WTC11 (cell line): ENCODE measurements at regions not wholly inside any gene's neighbourhood (a gene's known extent, or its start where the extent isn't known, plus 50 kb on each side); places are given as distances from the start of the nearest gene placed in this dataset.

Experiments used
- ATAC-seq: fragments of 200-7000 bp; cut with Tn5 transposase; 2 replicates; pipeline ENCODE4 v1.10.0; 2021; ENCODE audit warnings: mild to moderate bottlenecking, moderate library complexity
- CTCF ChIA-PET: fragments of 300-600 bp; sonication (Branson Sonifier 250); formaldehyde crosslinking; loops from one replicate; lab custom pipeline; 2021; ENCODE audit warnings: antibody characterized with exemption; lab: Charles Lee
- POLR2A ChIA-PET: fragments of 350-600 bp; sonication (Branson Sonifier 250); formaldehyde crosslinking; loops from one replicate; lab custom pipeline; 2021; ENCODE audit warnings: antibody characterized with exemption; lab: Charles Lee
- DNase-seq: peaks from one replicate; pipeline ENCODE4 v3.0.0; 2021; ENCODE audit warnings: low spot score
- H3K27ac Mint-ChIP-seq: 2 replicates; pipeline ENCODE4 v1.8.0; 2021; ENCODE audit warnings: mixed read lengths
- H3K27me3 Mint-ChIP-seq: 2 replicates; pipeline ENCODE4 v1.8.0; 2021; ENCODE audit warnings: low read depth, mild to moderate bottlenecking, moderate library complexity, mixed read lengths
- H3K36me3 Mint-ChIP-seq: 2 replicates; pipeline ENCODE4 v1.8.0; 2021; ENCODE audit warnings: mixed read lengths
- H3K4me1 Mint-ChIP-seq: 2 replicates; pipeline ENCODE4 v1.8.0; 2022; ENCODE audit warnings: mixed read lengths
- H3K4me3 Mint-ChIP-seq: 2 replicates; pipeline ENCODE4 v1.8.0; 2021; ENCODE audit warnings: mild to moderate bottlenecking, moderate library complexity, mixed read lengths
- H3K9me3 Mint-ChIP-seq: 2 replicates; pipeline ENCODE4 v1.8.0; 2021; ENCODE audit warnings: mixed read lengths
- AFF4 ChIP-seq: sonication (generic); formaldehyde crosslinking; IDR thresholded peaks from 2 replicates; pipeline ENCODE4 v1.8.1; 2023; ENCODE audit warnings: mild to moderate bottlenecking, missing genetic modification reagents, borderline replicate concordance
- ATF2 ChIP-seq: sonication (generic); formaldehyde crosslinking; IDR thresholded peaks from 2 replicates; pipeline ENCODE4 v1.8.1; 2022; ENCODE audit warnings: low read depth, missing genetic modification reagents, borderline replicate concordance
- ELF4 ChIP-seq: sonication (generic); formaldehyde crosslinking; IDR thresholded peaks from 2 replicates; pipeline ENCODE4 v1.8.1; 2022; ENCODE audit warnings: low read depth, mild to moderate bottlenecking, moderate library complexity, missing genetic modification reagents
- EMX1 ChIP-seq: fragments of 250-450 bp; sonication (Bioruptor Pico); IDR thresholded peaks from 2 replicates; pipeline ENCODE4 v1.8.0; 2021; ENCODE audit warnings: mild to moderate bottlenecking
- ESRRA ChIP-seq: sonication (generic); formaldehyde crosslinking; IDR thresholded peaks from 2 replicates; pipeline ENCODE4 v1.8.1; 2022; ENCODE audit warnings: mild to moderate bottlenecking, missing genetic modification reagents, borderline replicate concordance
- ETV6 ChIP-seq: sonication (generic); formaldehyde crosslinking; IDR thresholded peaks from 2 replicates; pipeline ENCODE4 v1.8.1; 2022; ENCODE audit warnings: mild to moderate bottlenecking, missing genetic modification reagents
- HMGA2 ChIP-seq: fragments of 250-450 bp; sonication (Bioruptor Pico); IDR thresholded peaks from 2 replicates; pipeline ENCODE4 v1.4.0; 2021; ENCODE audit warnings: mild to moderate bottlenecking, moderate library complexity
- IRF2 ChIP-seq: sonication (generic); formaldehyde crosslinking; IDR thresholded peaks from 2 replicates; pipeline ENCODE4 v1.8.0; 2022; ENCODE audit warnings: low read depth, missing genetic modification reagents, borderline replicate concordance
- MLX ChIP-seq: sonication (generic); formaldehyde crosslinking; IDR thresholded peaks from 2 replicates; pipeline ENCODE4 v1.8.1; 2023; ENCODE audit warnings: mild to moderate bottlenecking, missing genetic modification reagents, moderate library complexity
- NR1H2 ChIP-seq: sonication (generic); formaldehyde crosslinking; IDR thresholded peaks from 2 replicates; pipeline ENCODE4 v1.9.0; 2021; ENCODE audit warnings: mild to moderate bottlenecking, moderate library complexity, missing genetic modification reagents
- TP53 ChIP-seq: sonication (generic); formaldehyde crosslinking; IDR thresholded peaks from 2 replicates; pipeline ENCODE4 v1.8.1; 2023; ENCODE audit warnings: mild to moderate bottlenecking, missing genetic modification reagents
- ZBTB21 ChIP-seq: sonication (generic); formaldehyde crosslinking; IDR thresholded peaks from 2 replicates; pipeline ENCODE4 v1.8.1; 2023; ENCODE audit warnings: mild to moderate bottlenecking, missing genetic modification reagents, borderline replicate concordance
- ZBTB43 ChIP-seq: sonication (generic); formaldehyde crosslinking; IDR thresholded peaks from 2 replicates; pipeline ENCODE4 v1.8.1; 2023; ENCODE audit warnings: mild to moderate bottlenecking, missing genetic modification reagents
- ZNF219 ChIP-seq: sonication (generic); formaldehyde crosslinking; IDR thresholded peaks from 2 replicates; pipeline ENCODE4 v1.8.0; 2023; ENCODE audit warnings: missing genetic modification reagents, mild to moderate bottlenecking, borderline replicate concordance
- ZNF317 ChIP-seq: sonication (generic); formaldehyde crosslinking; IDR thresholded peaks from 2 replicates; pipeline ENCODE4 v1.8.1; 2023; ENCODE audit warnings: low read depth, mild to moderate bottlenecking, moderate library complexity, missing genetic modification reagents, borderline replicate concordance
- ZNF396 ChIP-seq: fragments of 250-450 bp; sonication (Bioruptor Pico); IDR thresholded peaks from 2 replicates; pipeline ENCODE4 v1.8.0; 2021; ENCODE audit warnings: mild to moderate bottlenecking, moderate library complexity, borderline replicate concordance
- TF ChIP-seq, protein P1 (sequence below): sonication (generic); formaldehyde crosslinking; conservative IDR thresholded peaks from 2 replicates; pipeline ENCODE4 v1.8.1; 2023; ENCODE audit warnings: mild to moderate bottlenecking, low read depth, missing genetic modification reagents, moderate library complexity
- TF ChIP-seq, protein P2 (sequence below): sonication (generic); formaldehyde crosslinking; IDR thresholded peaks from 2 replicates; pipeline ENCODE4 v1.8.0; 2022; ENCODE audit warnings: missing genetic modification reagents
- TF ChIP-seq, protein P3 (sequence below): sonication (generic); formaldehyde crosslinking; IDR thresholded peaks from 2 replicates; pipeline ENCODE4 v1.8.1; 2022; ENCODE audit warnings: mild to moderate bottlenecking, missing genetic modification reagents, moderate library complexity, borderline replicate concordance

DNA sequence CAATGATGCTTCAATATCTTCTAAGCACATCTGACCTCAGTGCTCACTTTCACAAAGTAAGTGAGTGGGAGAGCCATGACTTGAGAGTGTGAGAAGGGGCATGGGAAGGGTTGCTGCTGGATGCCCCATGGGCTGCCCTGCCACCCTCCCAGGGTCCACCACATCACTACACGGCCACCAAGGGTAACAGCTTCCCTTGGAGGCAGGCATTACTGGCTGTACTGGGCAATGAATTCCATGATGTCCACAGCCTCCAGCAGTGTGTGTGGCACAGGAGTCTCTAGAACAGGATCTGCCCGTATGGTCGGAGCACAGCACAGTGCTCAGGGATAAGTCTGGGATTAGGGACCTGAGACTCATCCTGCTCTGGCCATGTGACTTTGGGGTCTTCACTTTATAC is 481.0 kb upstream of the MYT1L start (continued):
- TF ChIP-seq ATF2 (CRISPR knock-in tag), result no peak
- no peak for TF ChIP-seq ELF4
- no peak for TF ChIP-seq ZNF396 (CRISPR knock-in tag)
- no peak for TF ChIP-seq ESRRA (CRISPR knock-in tag)
- TF ChIP-seq NR1H2 (CRISPR knock-in tag), result no peak
- no peak for TF ChIP-seq IRF2 (CRISPR knock-in tag)
- no peak for TF ChIP-seq TP53
- TF ChIP-seq, protein P1, sequence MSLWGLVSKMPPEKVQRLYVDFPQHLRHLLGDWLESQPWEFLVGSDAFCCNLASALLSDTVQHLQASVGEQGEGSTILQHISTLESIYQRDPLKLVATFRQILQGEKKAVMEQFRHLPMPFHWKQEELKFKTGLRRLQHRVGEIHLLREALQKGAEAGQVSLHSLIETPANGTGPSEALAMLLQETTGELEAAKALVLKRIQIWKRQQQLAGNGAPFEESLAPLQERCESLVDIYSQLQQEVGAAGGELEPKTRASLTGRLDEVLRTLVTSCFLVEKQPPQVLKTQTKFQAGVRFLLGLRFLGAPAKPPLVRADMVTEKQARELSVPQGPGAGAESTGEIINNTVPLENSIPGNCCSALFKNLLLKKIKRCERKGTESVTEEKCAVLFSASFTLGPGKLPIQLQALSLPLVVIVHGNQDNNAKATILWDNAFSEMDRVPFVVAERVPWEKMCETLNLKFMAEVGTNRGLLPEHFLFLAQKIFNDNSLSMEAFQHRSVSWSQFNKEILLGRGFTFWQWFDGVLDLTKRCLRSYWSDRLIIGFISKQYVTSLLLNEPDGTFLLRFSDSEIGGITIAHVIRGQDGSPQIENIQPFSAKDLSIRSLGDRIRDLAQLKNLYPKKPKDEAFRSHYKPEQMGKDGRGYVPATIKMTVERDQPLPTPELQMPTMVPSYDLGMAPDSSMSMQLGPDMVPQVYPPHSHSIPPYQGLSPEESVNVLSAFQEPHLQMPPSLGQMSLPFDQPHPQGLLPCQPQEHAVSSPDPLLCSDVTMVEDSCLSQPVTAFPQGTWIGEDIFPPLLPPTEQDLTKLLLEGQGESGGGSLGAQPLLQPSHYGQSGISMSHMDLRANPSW (CRISPR knock-in tag), result no peak

GRCh38 chr2:2810504-2810903 is 479.4 kb upstream of the MYT1L start:
- H3K36me3 Mint-ChIP-seq, result peaks cover 23% of the 10 kb centered on the region
- ChIA-PET POLR2A (no interaction called here), CTCF (interaction anchor here (0.6 to 1.9 kb wide), 4 partner anchors 22 to 483 kb away, joined by 3 to 9 read pairs (median 3); no protein-coding TSS in a partner anchor)
- H3K4me3 Mint-ChIP-seq, result no peak overlapping the region
- no peaks in the 10 kb centered on the region; the same call in 1 of the 2 replicates for H3K27me3 Mint-ChIP-seq
- DNase-seq (no peak), ATAC-seq (peak; percentile 95)
- H3K4me1 Mint-ChIP-seq, result peaks cover 4% of the 10 kb centered on the region; the same call in 1 of the 2 replicates
- no peak overlapping the region for H3K27ac Mint-ChIP-seq
- peaks cover 39% of the 10 kb centered on the region for H3K9me3 Mint-ChIP-seq
- TF ChIP-seq, protein P2, sequence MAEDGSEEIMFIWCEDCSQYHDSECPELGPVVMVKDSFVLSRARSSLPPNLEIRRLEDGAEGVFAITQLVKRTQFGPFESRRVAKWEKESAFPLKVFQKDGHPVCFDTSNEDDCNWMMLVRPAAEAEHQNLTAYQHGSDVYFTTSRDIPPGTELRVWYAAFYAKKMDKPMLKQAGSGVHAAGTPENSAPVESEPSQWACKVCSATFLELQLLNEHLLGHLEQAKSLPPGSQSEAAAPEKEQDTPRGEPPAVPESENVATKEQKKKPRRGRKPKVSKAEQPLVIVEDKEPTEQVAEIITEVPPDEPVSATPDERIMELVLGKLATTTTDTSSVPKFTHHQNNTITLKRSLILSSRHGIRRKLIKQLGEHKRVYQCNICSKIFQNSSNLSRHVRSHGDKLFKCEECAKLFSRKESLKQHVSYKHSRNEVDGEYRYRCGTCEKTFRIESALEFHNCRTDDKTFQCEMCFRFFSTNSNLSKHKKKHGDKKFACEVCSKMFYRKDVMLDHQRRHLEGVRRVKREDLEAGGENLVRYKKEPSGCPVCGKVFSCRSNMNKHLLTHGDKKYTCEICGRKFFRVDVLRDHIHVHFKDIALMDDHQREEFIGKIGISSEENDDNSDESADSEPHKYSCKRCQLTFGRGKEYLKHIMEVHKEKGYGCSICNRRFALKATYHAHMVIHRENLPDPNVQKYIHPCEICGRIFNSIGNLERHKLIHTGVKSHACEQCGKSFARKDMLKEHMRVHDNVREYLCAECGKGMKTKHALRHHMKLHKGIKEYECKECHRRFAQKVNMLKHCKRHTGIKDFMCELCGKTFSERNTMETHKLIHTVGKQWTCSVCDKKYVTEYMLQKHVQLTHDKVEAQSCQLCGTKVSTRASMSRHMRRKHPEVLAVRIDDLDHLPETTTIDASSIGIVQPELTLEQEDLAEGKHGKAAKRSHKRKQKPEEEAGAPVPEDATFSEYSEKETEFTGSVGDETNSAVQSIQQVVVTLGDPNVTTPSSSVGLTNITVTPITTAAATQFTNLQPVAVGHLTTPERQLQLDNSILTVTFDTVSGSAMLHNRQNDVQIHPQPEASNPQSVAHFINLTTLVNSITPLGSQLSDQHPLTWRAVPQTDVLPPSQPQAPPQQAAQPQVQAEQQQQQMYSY, result no peak
- no peak for TF ChIP-seq IRF2 (CRISPR knock-in tag)
- TF ChIP-seq ZBTB43 (CRISPR knock-in tag), result no peak
- no peak for TF ChIP-seq ETV6 (CRISPR knock-in tag)
- TF ChIP-seq EMX1 (CRISPR knock-in tag), result no peak
- TF ChIP-seq, protein P3, sequence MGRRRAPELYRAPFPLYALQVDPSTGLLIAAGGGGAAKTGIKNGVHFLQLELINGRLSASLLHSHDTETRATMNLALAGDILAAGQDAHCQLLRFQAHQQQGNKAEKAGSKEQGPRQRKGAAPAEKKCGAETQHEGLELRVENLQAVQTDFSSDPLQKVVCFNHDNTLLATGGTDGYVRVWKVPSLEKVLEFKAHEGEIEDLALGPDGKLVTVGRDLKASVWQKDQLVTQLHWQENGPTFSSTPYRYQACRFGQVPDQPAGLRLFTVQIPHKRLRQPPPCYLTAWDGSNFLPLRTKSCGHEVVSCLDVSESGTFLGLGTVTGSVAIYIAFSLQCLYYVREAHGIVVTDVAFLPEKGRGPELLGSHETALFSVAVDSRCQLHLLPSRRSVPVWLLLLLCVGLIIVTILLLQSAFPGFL (CRISPR knock-in tag), result no peak
- no peak for TF ChIP-seq MLX (CRISPR knock-in tag)
- no peak for TF ChIP-seq HMGA2 (CRISPR knock-in tag)
- no peak for TF ChIP-seq ZNF317 (CRISPR knock-in tag)
- no peak for TF ChIP-seq AFF4 (CRISPR knock-in tag)
- TF ChIP-seq ZNF219 (CRISPR knock-in tag), result no peak
- TF ChIP-seq ZBTB21 (CRISPR knock-in tag), result no peak
